Transverse colon (tissue), 4 donors: ENCODE measurements at regions not wholly inside any gene's neighbourhood (a gene's known extent, or its start where the extent isn't known, plus 50 kb on each side); places are given as distances from the start of the nearest gene placed in this dataset.

Experiments
- DNase-seq: peaks from one replicate; pipeline ENCODE4 v3.0.0-alpha.2; 2019
- H3K27ac ChIP-seq, 4 donors: fragments of 200-600 bp; sonication (generic); 2 replicates each; pipeline ENCODE4 v1.5.1; 2016 to 2018; ENCODE audit warnings: inconsistent platforms in 4 of 4
- H3K27me3 ChIP-seq: fragments of 200-600 bp; sonication (generic); 2 replicates; pipeline ENCODE4 v1.5.1; 2017; ENCODE audit warnings: inconsistent platforms
- H3K36me3 ChIP-seq, 4 donors: fragments of 200-600 bp; sonication (generic); 2 replicates each; pipeline ENCODE4 v1.5.1; 2017 to 2019; ENCODE audit warnings: inconsistent platforms in 4 of 4
- H3K4me1 ChIP-seq, 4 donors: fragments of 200-600 bp; sonication (generic); 2 replicates each; pipeline ENCODE4 v1.5.1; 2017 to 2020; ENCODE audit warnings: inconsistent platforms in 4 of 4
- H3K4me3 ChIP-seq, 4 donors: fragments of 200-600 bp; sonication (generic); 1 replicate in 1 of 4; 2 replicates in 3 of 4; pipeline versions ENCODE4 v1.5.1 to v1.6.1; 2017 to 2019; ENCODE audit warnings: inconsistent platforms in 4 of 4
- H3K9me3 ChIP-seq, 2 donors: fragments of 200-600 bp; sonication (generic); 2 replicates each; pipeline ENCODE4 v1.5.1; 2017 to 2019; ENCODE audit warnings: inconsistent platforms in 2 of 2
- EP300 ChIP-seq: sonication (generic); formaldehyde crosslinking; IDR thresholded peaks from one replicate; pipeline ENCODE4 v1.6.1; 2017; ENCODE audit warnings: antibody characterized with exemption, low read depth
- POLR2A ChIP-seq: fragments of 450-650 bp; IDR thresholded peaks from one replicate; pipeline ENCODE4 v1.6.1; 2016; ENCODE audit warnings: antibody characterized with exemption, mild to moderate bottlenecking, moderate library complexity
- POLR2AphosphoS5 ChIP-seq, 3 donors: sonication (generic); formaldehyde crosslinking; IDR thresholded peaks; one replicate each; pipeline ENCODE4 v1.6.1; 2016; ENCODE audit warnings: antibody characterized with exemption in 3 of 3
- whole genome bisulfite sequencing, 2 donors: methylation state at CpG; one replicate each; pipeline ENCODE4 v1.1.5; 2018; ENCODE audit warnings: low coverage in 1 of 2; 5-methylcytosine and 5-hydroxymethylcytosine counted together
- in situ Hi-C, 4 donors: fragments of 200-750 bp; cut with MboI; loops; one replicate each; pipeline versions ENCODE4 v1.15.0 to v1.15.1; 2017; ENCODE audit warnings: low sequenced_read_pairs in 3 of 4, low pct_ligation_motif_present in 1 of 4, low pct_unique_long_range_greater_than_20kb in 1 of 4
- intact Hi-C: fragments of 100-400 bp; cut with DNase I; formaldehyde crosslinking; loops from one replicate; pipeline ENCODE4 v1.15.1; 2023; ENCODE audit warnings: low total_unique reads
- TF ChIP-seq, protein P1 (sequence below), 5 experiments: fragments of 200-600 bp in 3 of 5; fragments of 450-650 bp in 2 of 5; sonication (generic) in 3 of 5; IDR thresholded peaks; 1 replicate in 2 of 5; 2 replicates in 3 of 5; pipeline ENCODE4 v1.5.1; 2016 to 2017; ENCODE audit warnings: antibody characterized with exemption in 5 of 5, inconsistent platforms in 3 of 5, mild to moderate bottlenecking in 2 of 5, moderate library complexity in 1 of 5

DNA sequence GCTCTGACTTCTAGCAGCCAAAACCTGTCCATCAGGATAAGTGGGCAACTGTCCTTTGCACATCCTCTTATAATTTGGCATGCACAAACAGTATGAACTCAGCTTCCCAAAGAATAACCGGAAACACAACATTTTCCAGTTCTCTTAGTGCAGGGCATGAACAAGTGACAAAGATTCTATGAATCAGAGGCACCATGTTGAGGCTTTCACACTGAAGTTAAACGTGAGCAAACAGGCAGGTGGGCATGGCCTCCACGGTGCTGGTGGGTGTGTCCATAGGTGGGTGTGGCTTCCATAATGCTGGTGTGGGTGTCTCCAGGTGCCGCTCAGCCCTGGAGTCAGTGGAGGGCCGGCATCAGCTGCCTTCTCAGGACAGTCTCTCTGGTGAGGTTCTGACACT lies 196.5 kb downstream of the SMIM20 start:
- peaks cover 0 to 14% (median 3%) of the 10 kb centered on the region in 4 donors for H3K4me1 ChIP-seq
- H3K36me3 ChIP-seq, result no peaks in the 10 kb centered on the region
- 40 to 45% methylated on average over 2 to 5 of the region's 5 CpGs for WGBS, 2 donors
- H3K9me3 ChIP-seq, result peaks cover 6 to 8% of the 10 kb centered on the region in 2 donors
- TF ChIP-seq, protein P1, sequence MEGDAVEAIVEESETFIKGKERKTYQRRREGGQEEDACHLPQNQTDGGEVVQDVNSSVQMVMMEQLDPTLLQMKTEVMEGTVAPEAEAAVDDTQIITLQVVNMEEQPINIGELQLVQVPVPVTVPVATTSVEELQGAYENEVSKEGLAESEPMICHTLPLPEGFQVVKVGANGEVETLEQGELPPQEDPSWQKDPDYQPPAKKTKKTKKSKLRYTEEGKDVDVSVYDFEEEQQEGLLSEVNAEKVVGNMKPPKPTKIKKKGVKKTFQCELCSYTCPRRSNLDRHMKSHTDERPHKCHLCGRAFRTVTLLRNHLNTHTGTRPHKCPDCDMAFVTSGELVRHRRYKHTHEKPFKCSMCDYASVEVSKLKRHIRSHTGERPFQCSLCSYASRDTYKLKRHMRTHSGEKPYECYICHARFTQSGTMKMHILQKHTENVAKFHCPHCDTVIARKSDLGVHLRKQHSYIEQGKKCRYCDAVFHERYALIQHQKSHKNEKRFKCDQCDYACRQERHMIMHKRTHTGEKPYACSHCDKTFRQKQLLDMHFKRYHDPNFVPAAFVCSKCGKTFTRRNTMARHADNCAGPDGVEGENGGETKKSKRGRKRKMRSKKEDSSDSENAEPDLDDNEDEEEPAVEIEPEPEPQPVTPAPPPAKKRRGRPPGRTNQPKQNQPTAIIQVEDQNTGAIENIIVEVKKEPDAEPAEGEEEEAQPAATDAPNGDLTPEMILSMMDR (IDR thresholded peaks at IDR 0.05), result no peak
- TF ChIP-seq POLR2AphosphoS5 (IDR thresholded peaks at IDR 0.05) (no peak), POLR2A (no peak), EP300 (no peak)
- intact Hi-C loops (no loop called here), in situ Hi-C loops (no loop called here)
- H3K27me3 ChIP-seq, result no peaks in the 10 kb centered on the region
- H3K27ac ChIP-seq, result no peak overlapping the region
- H3K4me3 ChIP-seq, result no peak overlapping the region
- DNase-seq, result no peak

DNA sequence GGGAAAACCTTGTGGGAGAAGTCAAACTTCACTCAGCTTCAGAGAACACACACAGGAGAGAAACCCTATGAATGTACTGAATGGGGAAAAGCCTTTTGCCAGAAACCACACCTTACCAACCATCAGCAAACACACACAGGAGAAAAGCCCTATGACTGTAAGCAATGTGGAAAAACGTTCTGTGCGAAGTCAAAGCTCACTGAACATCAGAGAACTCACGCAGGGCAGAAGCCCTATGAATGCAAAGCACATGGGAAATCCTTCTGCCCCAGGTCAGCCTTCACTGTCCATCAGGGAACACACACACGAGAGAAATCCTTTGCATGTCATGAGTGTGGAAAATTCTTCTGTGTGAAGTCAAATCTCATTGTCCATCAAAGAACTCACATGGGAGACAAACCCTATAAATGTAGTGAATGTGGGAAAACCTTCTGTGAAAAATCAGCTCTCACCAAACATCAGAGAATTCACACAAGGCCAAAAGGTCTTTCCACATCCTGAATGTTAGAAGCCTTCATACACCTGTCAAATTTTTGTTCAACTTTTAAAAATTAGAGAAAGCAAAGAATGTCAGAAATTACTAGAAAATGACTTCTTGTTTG lies 199.4 kb downstream of the SMIM20 start:
- 88% methylated on average over 4 of the region's 4 CpGs; no CpG with 5 or more reads in 1 of the 2 donors for WGBS, 2 donors
- H3K4me3 ChIP-seq, result no peak overlapping the region
- H3K27ac ChIP-seq, result no peak overlapping the region
- peaks cover 6 to 8% of the 10 kb centered on the region in 2 donors for H3K9me3 ChIP-seq
- no peak for DNase-seq
- in situ Hi-C loops (no loop called here), intact Hi-C loops (no loop called here)
- H3K27me3 ChIP-seq, result no peaks in the 10 kb centered on the region
- no peaks in the 10 kb centered on the region for H3K4me1 ChIP-seq
- no peaks in the 10 kb centered on the region for H3K36me3 ChIP-seq
- TF ChIP-seq POLR2AphosphoS5 (IDR thresholded peaks at IDR 0.05), result no peak
- TF ChIP-seq, protein P1 (IDR thresholded peaks at IDR 0.05), result no peak
- TF ChIP-seq POLR2A, result no peak
- no peak for TF ChIP-seq EP300

DNA sequence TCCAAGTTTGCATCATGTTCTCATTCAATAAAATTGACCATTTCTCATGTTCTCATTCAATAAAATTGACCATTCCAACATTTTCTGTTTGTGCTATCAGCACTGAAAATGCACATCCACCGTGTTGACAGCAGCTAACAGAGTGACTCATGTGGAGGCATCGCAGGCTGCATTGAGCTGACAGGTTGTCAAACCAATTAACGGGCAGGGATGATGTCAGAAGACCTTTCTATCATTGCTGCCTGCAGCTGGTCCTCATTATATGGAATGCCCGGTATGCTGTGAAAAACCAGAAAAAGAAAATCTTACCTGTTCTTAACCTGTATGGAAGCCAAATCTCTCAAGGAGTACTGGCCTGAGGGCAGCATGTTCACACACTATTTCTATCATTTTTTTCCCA lies 202.0 kb downstream of the SMIM20 start:
- intact Hi-C loops (no loop called here), in situ Hi-C loops (no loop called here)
- WGBS, 2 donors, result 79 to 86% methylated on average over 4 of the region's 4 CpGs
- no peaks in the 10 kb centered on the region for H3K36me3 ChIP-seq
- H3K27ac ChIP-seq, result no peak overlapping the region
- TF ChIP-seq POLR2A (no peak), POLR2AphosphoS5 (IDR thresholded peaks at IDR 0.05) (no peak)
- no peaks in the 10 kb centered on the region for H3K27me3 ChIP-seq
- DNase-seq, result no peak
- no peak overlapping the region for H3K4me3 ChIP-seq
- H3K9me3 ChIP-seq, result peaks cover 6 to 8% of the 10 kb centered on the region in 2 donors
- H3K4me1 ChIP-seq, result no peaks in the 10 kb centered on the region

DNA sequence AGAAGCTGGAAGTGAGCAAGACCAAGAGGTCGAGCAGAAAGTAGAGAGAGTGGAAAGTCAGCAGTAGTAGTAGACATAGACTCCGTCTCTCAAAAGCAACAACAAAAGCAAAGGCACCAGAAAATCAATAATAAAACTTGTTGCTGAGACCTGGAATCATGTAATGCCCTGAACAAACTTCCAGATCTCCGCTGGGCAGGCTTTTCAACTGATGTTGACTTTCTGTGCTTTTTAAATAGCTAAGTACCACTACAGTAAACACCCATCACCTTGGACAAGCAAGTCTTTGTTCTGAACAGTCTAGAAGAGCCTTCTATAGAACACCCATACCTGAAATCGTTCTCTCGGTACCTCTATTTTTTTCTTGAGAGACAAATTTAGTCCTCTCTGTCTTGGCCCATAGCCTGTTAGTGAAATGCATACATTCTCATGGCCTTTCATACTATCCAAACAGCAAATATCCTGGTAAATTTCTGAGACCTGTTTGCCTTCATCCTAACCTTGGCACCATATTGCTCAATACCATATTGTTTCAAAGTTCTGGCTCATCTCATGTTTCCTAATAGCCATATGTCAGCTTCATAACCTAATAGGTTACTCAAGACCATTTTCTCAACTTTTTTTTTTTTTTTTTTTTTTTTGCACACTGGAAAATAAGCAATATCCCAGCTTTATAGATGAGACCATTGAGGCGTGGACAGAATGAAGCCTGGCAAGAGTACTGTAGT lies 200.6 kb upstream of the RBPJ start:
- DNase-seq, result no peak
- TF ChIP-seq, protein P1 (IDR thresholded peaks at IDR 0.05), result no peak
- TF ChIP-seq POLR2A, result no peak
- TF ChIP-seq EP300, result no peak
- TF ChIP-seq POLR2AphosphoS5 (IDR thresholded peaks at IDR 0.05), result no peak
- H3K4me3 ChIP-seq, result no peak overlapping the region
- H3K9me3 ChIP-seq, result no peaks in the 10 kb centered on the region
- H3K27me3 ChIP-seq, result no peaks in the 10 kb centered on the region
- 87 to 94% methylated on average over 3 to 6 of the region's 6 CpGs for WGBS, 2 donors
- no peaks in the 10 kb centered on the region for H3K36me3 ChIP-seq
- intact Hi-C loops, result no loop called here
- H3K4me1 ChIP-seq, result no peaks in the 10 kb centered on the region
- H3K27ac ChIP-seq, result no peak overlapping the region
- in situ Hi-C loops, result no loop called here
